HepG2 (cell line): ENCODE measurements at regions not wholly inside any gene's neighbourhood (a gene's known extent, or its start where the extent isn't known, plus 50 kb on each side); places are given as distances from the start of the nearest gene placed in this dataset.

Source experiments
- BHLHE40 ChIP-seq: IDR thresholded peaks from 2 replicates; pipeline ENCODE4 v1.6.1; 2011; ENCODE audit warnings: low read length, improper control_type of control experiment
- ETV6 ChIP-seq: sonication (generic); formaldehyde crosslinking; conservative IDR thresholded peaks from 2 replicates; pipeline ENCODE4 v1.4.0; 2020; ENCODE audit warnings: missing genetic modification reagents
- FOXA3 ChIP-seq: IDR thresholded peaks from 2 replicates; pipeline ENCODE4 v1.6.1; 2016; ENCODE audit warnings: missing genetic modification reagents, missing compliant biosample characterization
- HMG20A ChIP-seq: IDR thresholded peaks from 2 replicates; pipeline ENCODE4 v1.6.1; 2016; ENCODE audit warnings: borderline replicate concordance
- MLX ChIP-seq: IDR thresholded peaks from 2 replicates; pipeline ENCODE4 v1.6.1; 2016
- NR2F1 ChIP-seq, 2 experiments: fragments of 450-650 bp in 1 of 2; formaldehyde crosslinking in 1 of 2; IDR thresholded peaks; 2 replicates each; pipeline versions ENCODE4 v1.5.0 to v1.6.1; 2016 to 2020; ENCODE audit warnings: mild to moderate bottlenecking in 1 of 2, missing compliant biosample characterization in 1 of 2, missing genetic modification reagents in 1 of 2, moderate library complexity in 1 of 2
- NR2F6 ChIP-seq, 2 experiments: IDR thresholded peaks; 2 replicates each; pipeline ENCODE4 v1.6.1; 2016; ENCODE audit warnings: antibody characterized with exemption in 1 of 2, mild to moderate bottlenecking in 1 of 2
- PITX1 ChIP-seq: sonication (generic); formaldehyde crosslinking; IDR thresholded peaks from 2 replicates; pipeline ENCODE4 v1.5.1; 2020; ENCODE audit warnings: mild to moderate bottlenecking, missing genetic modification reagents
- PPARG ChIP-seq: conservative IDR thresholded peaks from 2 replicates; pipeline ENCODE4 v1.6.1; 2016; ENCODE audit warnings: missing biosample characterization, missing genetic modification reagents
- RBAK ChIP-seq: sonication (generic); formaldehyde crosslinking; IDR thresholded peaks from 2 replicates; pipeline ENCODE4 v1.5.1; 2020; ENCODE audit warnings: mild to moderate bottlenecking, missing genetic modification reagents
- RFXANK ChIP-seq: IDR thresholded peaks from 2 replicates; pipeline ENCODE4 v1.6.1; 2016
- SIX1 ChIP-seq: sonication (generic); formaldehyde crosslinking; IDR thresholded peaks from 2 replicates; pipeline ENCODE4 v1.4.0; 2020; ENCODE audit warnings: missing genetic modification reagents, borderline replicate concordance
- TBX2 ChIP-seq: sonication (generic); formaldehyde crosslinking; IDR thresholded peaks from 2 replicates; pipeline ENCODE4 v1.5.0; 2020; ENCODE audit warnings: missing genetic modification reagents, mild to moderate bottlenecking, borderline replicate concordance
- TBX3 ChIP-seq: fragments of 450-650 bp; IDR thresholded peaks from 2 replicates; pipeline ENCODE4 v1.6.1; 2017; ENCODE audit warnings: antibody characterized with exemption, mild to moderate bottlenecking, inconsistent platforms, borderline replicate concordance
- TCF7 ChIP-seq: sonication (generic); IDR thresholded peaks from 2 replicates; pipeline ENCODE4 v1.6.1; 2016; ENCODE audit warnings: antibody characterized with exemption, low read depth
- TFAP4 ChIP-seq: sonication (generic); IDR thresholded peaks from 2 replicates; pipeline ENCODE4 v1.6.1; 2016; ENCODE audit warnings: low read depth, borderline replicate concordance
- ZNF407 ChIP-seq: sonication (generic); formaldehyde crosslinking; IDR thresholded peaks from one replicate; pipeline ENCODE4 v1.5.1; 2020; ENCODE audit warnings: mild to moderate bottlenecking, missing genetic modification reagents; ENCODE audit errors: not compliant biosample characterization
- ZNF547 ChIP-seq: sonication (generic); formaldehyde crosslinking; IDR thresholded peaks from 2 replicates; pipeline ENCODE4 v1.5.1; 2020; ENCODE audit warnings: mild to moderate bottlenecking, missing genetic modification reagents
- ZNF670 ChIP-seq: sonication (generic); formaldehyde crosslinking; IDR thresholded peaks from 2 replicates; pipeline ENCODE4 v1.8.0; 2022; ENCODE audit warnings: mild to moderate bottlenecking, missing genetic modification reagents, borderline replicate concordance
- ZNF790 ChIP-seq: sonication (generic); formaldehyde crosslinking; IDR thresholded peaks from 2 replicates; pipeline ENCODE4 v1.8.0; 2022; ENCODE audit warnings: missing genetic modification reagents, mild to moderate bottlenecking, borderline replicate concordance

GRCh38 chr6:169915769-169916550 is 164.5 kb downstream of the ERMARD start (continued):
- peak; percentile 83 for TF ChIP-seq RBAK (CRISPR knock-in tag)
- 0 out of 2 replicates have a peak, but pooled peaks have one; percentile 54 for TF ChIP-seq MLX (CRISPR knock-in tag)
- peak; percentile 42; the same call in 1 of the 2 replicates for TF ChIP-seq PITX1 (CRISPR knock-in tag)
- peak; percentile 68 for TF ChIP-seq TCF7
- peak; percentile 84 for TF ChIP-seq FOXA3 (CRISPR knock-in tag)
- TF ChIP-seq HMG20A (CRISPR knock-in tag) = peak; percentile 78; the same call in 1 of the 2 replicates
- TF ChIP-seq ZNF407 = no peak
- TF ChIP-seq ETV6 = no peak
- TF ChIP-seq TBX2 (CRISPR knock-in tag) = peak; percentile 96
- peak; percentile 98 for TF ChIP-seq TBX3
- peak; percentile 44; the same call in 1 of the 2 replicates for TF ChIP-seq PPARG
- TF ChIP-seq NR2F1 (CRISPR knock-in tag; IDR thresholded peaks at IDR 0.05) = peak; percentile 62 to 95; a peak in 3 of 4 replicates
- TF ChIP-seq BHLHE40 = 0 out of 2 replicates have a peak, but pooled peaks have one; percentile 8
- peak; percentile 64; the same call in 1 of the 2 replicates for TF ChIP-seq SIX1 (CRISPR knock-in tag)
- no peak for TF ChIP-seq RFXANK (CRISPR knock-in tag)
- TF ChIP-seq ZNF547 = no peak
- TF ChIP-seq ZNF670 (CRISPR knock-in tag) = no peak
- TF ChIP-seq NR2F6 (IDR thresholded peaks at IDR 0.05) = peak; percentile 96
- TF ChIP-seq NR2F6 (CRISPR knock-in tag; IDR thresholded peaks at IDR 0.05) = peak; percentile 92
- TF ChIP-seq TFAP4 = 0 out of 2 replicates have a peak, but pooled peaks have one; percentile 11
- no peak for TF ChIP-seq ZNF790 (CRISPR knock-in tag)
